ENCODE measurements at regions not wholly inside any gene's neighbourhood (a gene's known extent, or its start where the extent isn't known, plus 50 kb on each side); places are given as distances from the start of the nearest gene placed in this dataset.

DNA sequence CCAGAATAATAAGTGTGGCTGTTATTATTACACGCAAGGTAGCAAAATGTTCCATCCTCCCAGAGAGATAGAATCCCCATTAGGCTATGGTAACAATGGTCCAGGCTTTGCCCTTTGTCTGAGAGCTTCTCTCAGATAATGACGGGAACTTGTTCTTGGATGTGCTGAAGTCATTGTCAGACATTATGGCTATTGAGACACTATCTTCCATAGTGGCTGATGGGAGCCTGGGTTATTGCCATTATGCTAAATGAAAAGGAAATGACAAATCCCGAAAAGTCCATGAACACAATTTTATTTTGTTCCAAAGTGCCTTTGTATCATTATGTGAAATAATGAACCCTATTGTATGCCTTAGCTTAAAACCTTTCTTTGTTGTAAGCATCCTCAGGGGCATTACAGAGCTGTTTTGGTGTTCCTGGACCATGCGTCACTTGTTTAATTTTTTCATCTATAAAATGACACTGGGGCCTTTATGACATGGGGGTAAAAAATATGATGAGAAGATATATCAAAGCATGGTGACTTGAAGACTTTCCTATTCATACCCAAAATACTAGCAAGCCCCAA lies 218.5 kb downstream of the KCNS3 start:
- H3K4me1 ChIP-seq (ENCODE audit: insufficient read depth, low read length, poor library complexity, severe bottlenecking) = no peaks in the 10 kb centered on the region
- no TSS peak for BruUV-seq (replicated peaks)
- DNase-seq (ENCODE audit: low spot score) = no peak
- intact Hi-C loops (cut with micrococcal nuclease; ENCODE audit: unreplicated experiment) = no loop called here
- no peak overlapping the region for H3K4me3 ChIP-seq (ENCODE audit: low read depth, low read length, poor library complexity, severe bottlenecking)
- H3K27me3 ChIP-seq (replicated peaks; ENCODE audit: insufficient read depth, low read depth, low read length, poor library complexity) = no peaks in the 10 kb centered on the region
- POLR2A ChIA-PET (ENCODE audit: low non-redundant PET) = interaction anchor here (0.6 kb wide), 1 partner anchor 285 kb away, joined by 3 read pairs; no protein-coding TSS in a partner anchor
- H3K9me3 ChIP-seq (ENCODE audit: low read depth, low read length, poor library complexity, severe bottlenecking) = no peaks in the 10 kb centered on the region
- TF ChIP-seq, protein P1, sequence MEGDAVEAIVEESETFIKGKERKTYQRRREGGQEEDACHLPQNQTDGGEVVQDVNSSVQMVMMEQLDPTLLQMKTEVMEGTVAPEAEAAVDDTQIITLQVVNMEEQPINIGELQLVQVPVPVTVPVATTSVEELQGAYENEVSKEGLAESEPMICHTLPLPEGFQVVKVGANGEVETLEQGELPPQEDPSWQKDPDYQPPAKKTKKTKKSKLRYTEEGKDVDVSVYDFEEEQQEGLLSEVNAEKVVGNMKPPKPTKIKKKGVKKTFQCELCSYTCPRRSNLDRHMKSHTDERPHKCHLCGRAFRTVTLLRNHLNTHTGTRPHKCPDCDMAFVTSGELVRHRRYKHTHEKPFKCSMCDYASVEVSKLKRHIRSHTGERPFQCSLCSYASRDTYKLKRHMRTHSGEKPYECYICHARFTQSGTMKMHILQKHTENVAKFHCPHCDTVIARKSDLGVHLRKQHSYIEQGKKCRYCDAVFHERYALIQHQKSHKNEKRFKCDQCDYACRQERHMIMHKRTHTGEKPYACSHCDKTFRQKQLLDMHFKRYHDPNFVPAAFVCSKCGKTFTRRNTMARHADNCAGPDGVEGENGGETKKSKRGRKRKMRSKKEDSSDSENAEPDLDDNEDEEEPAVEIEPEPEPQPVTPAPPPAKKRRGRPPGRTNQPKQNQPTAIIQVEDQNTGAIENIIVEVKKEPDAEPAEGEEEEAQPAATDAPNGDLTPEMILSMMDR (conservative IDR thresholded peaks at IDR 0.05; ENCODE audit: low read depth, low read length) = no peak
- TF ChIP-seq EZH2 (IDR thresholded peaks at IDR 0.05; ENCODE audit: borderline replicate concordance, low read depth, low read length, poor library complexity, severe bottlenecking) = no peak
- H3K27ac ChIP-seq (ENCODE audit: low read depth, low read length, poor library complexity, severe bottlenecking) = no peak overlapping the region
- H3K36me3 ChIP-seq (ENCODE audit: insufficient read depth, low read length, poor library complexity, severe bottlenecking) = no peaks in the 10 kb centered on the region
- CTCF ChIA-PET = interaction anchor here (0.7 kb wide), 1 partner anchor 21 kb away, joined by 5 read pairs; no protein-coding TSS in a partner anchor

GRCh38 chr2:18094277-18094676 lies 215.8 kb downstream of the KCNS3 start:
- POLR2A ChIA-PET (ENCODE audit: low non-redundant PET) = no interaction called here
- CTCF ChIA-PET = no interaction called here
- Histone ChIP-seq H3K36me3 (ENCODE audit: insufficient read depth, low read length, poor library complexity, severe bottlenecking) (no peaks in the 10 kb centered on the region), H3K27me3 (replicated peaks; ENCODE audit: insufficient read depth, low read depth, low read length, poor library complexity) (no peaks in the 10 kb centered on the region), H3K4me1 (ENCODE audit: insufficient read depth, low read length, poor library complexity, severe bottlenecking) (no peaks in the 10 kb centered on the region), H3K27ac (ENCODE audit: low read depth, low read length, poor library complexity, severe bottlenecking) (no peak overlapping the region), H3K4me3 (ENCODE audit: low read depth, low read length, poor library complexity, severe bottlenecking) (no peak overlapping the region), H3K9me3 (ENCODE audit: low read depth, low read length, poor library complexity, severe bottlenecking) (no peaks in the 10 kb centered on the region)
- BruUV-seq (replicated peaks) = no TSS peak
- no peak for DNase-seq (ENCODE audit: low spot score)
- intact Hi-C loops (cut with micrococcal nuclease; ENCODE audit: unreplicated experiment) = no loop called here
- TF ChIP-seq EZH2 (IDR thresholded peaks at IDR 0.05; ENCODE audit: borderline replicate concordance, low read depth, low read length, poor library complexity, severe bottlenecking) = no peak
- TF ChIP-seq, protein P1 (conservative IDR thresholded peaks at IDR 0.05; ENCODE audit: low read depth, low read length) = no peak

- Histone ChIP-seq H3K27ac (ENCODE audit: low read depth, low read length, poor library complexity, severe bottlenecking) (no peak overlapping the region), H3K4me3 (ENCODE audit: low read depth, low read length, poor library complexity, severe bottlenecking) (no peak overlapping the region), H3K9me3 (ENCODE audit: low read depth, low read length, poor library complexity, severe bottlenecking) (no peaks in the 10 kb centered on the region), H3K27me3 (replicated peaks; ENCODE audit: insufficient read depth, low read depth, low read length, poor library complexity) (no peaks in the 10 kb centered on the region), H3K4me1 (ENCODE audit: insufficient read depth, low read length, poor library complexity, severe bottlenecking) (no peaks in the 10 kb centered on the region), H3K36me3 (ENCODE audit: insufficient read depth, low read length, poor library complexity, severe bottlenecking) (no peaks in the 10 kb centered on the region)
- intact Hi-C loops (cut with micrococcal nuclease; ENCODE audit: unreplicated experiment) = no loop called here
- POLR2A ChIA-PET (ENCODE audit: low non-redundant PET) = no interaction called here
- CTCF ChIA-PET = no interaction called here
- TF ChIP-seq, protein P1 (conservative IDR thresholded peaks at IDR 0.05; ENCODE audit: low read depth, low read length) = no peak
- TF ChIP-seq EZH2 (IDR thresholded peaks at IDR 0.05; ENCODE audit: borderline replicate concordance, low read depth, low read length, poor library complexity, severe bottlenecking) = no peak
- no peak for DNase-seq (ENCODE audit: low spot score)
- no TSS peak for BruUV-seq (replicated peaks)
These were observed 214.7 kb downstream of the KCNS3 start for GRCh38 chr2:18093196-18093595.

All from A673 (cell line).